Kidney (tissue), 13 donors: ENCODE measurements at regions not wholly inside any gene's neighbourhood (a gene's known extent, or its start where the extent isn't known, plus 50 kb on each side); places are given as distances from the start of the nearest gene placed in this dataset.
A peak's percentile ranks its signal among the peaks of the same experiment; 100 is the strongest.

Experiments
- DNase-seq, 5 donors: peaks; one replicate each; pipeline ENCODE4 v3.0.0-alpha.2; 2013 to 2020
- FAIRE-seq: peaks from 2 replicates; lab custom pipeline; 2012; peaks lifted over from hg19 to GRCh38; lab: Jason Lieb, UNC
- H3K27ac ChIP-seq, 2 donors: one replicate each; pipeline ENCODE4 v1.7.0; 2013; ENCODE audit warnings: low read depth in 2 of 2, low read length in 2 of 2, inconsistent platforms in 1 of 2
- H3K27me3 ChIP-seq: one replicate; pipeline ENCODE4 v1.7.1; 2013; ENCODE audit warnings: low read length, inconsistent platforms; ENCODE audit not compliant: control insufficient read depth, insufficient read depth
- H3K36me3 ChIP-seq, 3 donors: one replicate each; pipeline versions ENCODE4 v1.7.0 to v1.7.1; 2013; ENCODE audit warnings: low read length in 3 of 3, control low read depth in 1 of 3, inconsistent platforms in 1 of 3; ENCODE audit not compliant: insufficient read depth in 3 of 3, control insufficient read depth in 2 of 3
- H3K4me1 ChIP-seq, 3 donors: one replicate each; pipeline versions ENCODE4 v1.7.0 to v1.7.1; 2013; ENCODE audit warnings: low read length in 3 of 3, inconsistent platforms in 1 of 3, low read depth in 1 of 3; ENCODE audit not compliant: control insufficient read depth in 2 of 3, insufficient read depth in 2 of 3
- H3K4me3 ChIP-seq, 3 donors: one replicate each; pipeline versions ENCODE4 v1.7.0 to v1.8.1; 2013; ENCODE audit warnings: low read length in 3 of 3, control low read depth in 1 of 3, inconsistent platforms in 1 of 3
- H3K9ac ChIP-seq, 3 donors: one replicate each; pipeline versions ENCODE4 v1.7.0 to v1.7.1; 2013; ENCODE audit warnings: low read length in 3 of 3, control low read depth in 1 of 3, inconsistent platforms in 1 of 3
- H3K9me3 ChIP-seq, 3 donors: one replicate each; pipeline versions ENCODE4 v1.7.0 to v1.7.1; 2013; ENCODE audit warnings: low read length in 3 of 3, control low read depth in 1 of 3, inconsistent platforms in 1 of 3; ENCODE audit not compliant: control insufficient read depth in 2 of 3, insufficient read depth in 1 of 3
- intact Hi-C: fragments of 100-400 bp; cut with DNase I; formaldehyde crosslinking; loops from one replicate; pipeline ENCODE4 v1.11.1; 2022
- TF ChIP-seq, protein P1 (sequence below): IDR thresholded peaks from 3 replicates; pipeline ENCODE4 v1.5.1; 2012; ENCODE audit warnings: mild to moderate bottlenecking, moderate library complexity, borderline replicate concordance; ENCODE audit not compliant: insufficient read depth; ENCODE audit errors: extremely low read depth
- donor health status: control.
- donor health status: control.
- donor health status: control.
- donor health status: control.
- donor health status: control.
- donor health status: DM: yes; HTN: yes; CAD: no.
- donor health status: Normal renal cell carcinoma (clear cell type).

- H3K27me3 ChIP-seq = no peaks in the 10 kb centered on the region
- TF ChIP-seq, protein P1, sequence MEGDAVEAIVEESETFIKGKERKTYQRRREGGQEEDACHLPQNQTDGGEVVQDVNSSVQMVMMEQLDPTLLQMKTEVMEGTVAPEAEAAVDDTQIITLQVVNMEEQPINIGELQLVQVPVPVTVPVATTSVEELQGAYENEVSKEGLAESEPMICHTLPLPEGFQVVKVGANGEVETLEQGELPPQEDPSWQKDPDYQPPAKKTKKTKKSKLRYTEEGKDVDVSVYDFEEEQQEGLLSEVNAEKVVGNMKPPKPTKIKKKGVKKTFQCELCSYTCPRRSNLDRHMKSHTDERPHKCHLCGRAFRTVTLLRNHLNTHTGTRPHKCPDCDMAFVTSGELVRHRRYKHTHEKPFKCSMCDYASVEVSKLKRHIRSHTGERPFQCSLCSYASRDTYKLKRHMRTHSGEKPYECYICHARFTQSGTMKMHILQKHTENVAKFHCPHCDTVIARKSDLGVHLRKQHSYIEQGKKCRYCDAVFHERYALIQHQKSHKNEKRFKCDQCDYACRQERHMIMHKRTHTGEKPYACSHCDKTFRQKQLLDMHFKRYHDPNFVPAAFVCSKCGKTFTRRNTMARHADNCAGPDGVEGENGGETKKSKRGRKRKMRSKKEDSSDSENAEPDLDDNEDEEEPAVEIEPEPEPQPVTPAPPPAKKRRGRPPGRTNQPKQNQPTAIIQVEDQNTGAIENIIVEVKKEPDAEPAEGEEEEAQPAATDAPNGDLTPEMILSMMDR = no peak
- no peaks in the 10 kb centered on the region for H3K9me3 ChIP-seq
- H3K27ac ChIP-seq = peak overlapping the region in 1 of 2 donors; percentile 9
- no peak for DNase-seq
- no peak overlapping the region for H3K4me3 ChIP-seq
- no peak for FAIRE-seq
- no peak overlapping the region for H3K9ac ChIP-seq
- no peaks in the 10 kb centered on the region for H3K36me3 ChIP-seq
- intact Hi-C loops = no loop called here
- H3K4me1 ChIP-seq = peaks cover 0 to 3% (median 2%) of the 10 kb centered on the region in 3 donors
Measured at GRCh38 chr12:31230004-31230403, 95.9 kb downstream of the SINHCAF start.
